SW 1271 (cell line): ENCODE measurements at regions not wholly inside any gene's neighbourhood (a gene's known extent, or its start where the extent isn't known, plus 50 kb on each side); places are given as distances from the start of the nearest gene placed in this dataset.
"Not testable (repeated sequence)": the region's sequence is repeated elsewhere in the genome, so short reads cannot be mapped to it uniquely, and the experiment has no call there.

Source experiments
- DNase-seq, 2 experiments: peaks; one replicate each; lab custom pipeline; 2025; lab: John Stamatoyannopoulos, UW

DNA sequence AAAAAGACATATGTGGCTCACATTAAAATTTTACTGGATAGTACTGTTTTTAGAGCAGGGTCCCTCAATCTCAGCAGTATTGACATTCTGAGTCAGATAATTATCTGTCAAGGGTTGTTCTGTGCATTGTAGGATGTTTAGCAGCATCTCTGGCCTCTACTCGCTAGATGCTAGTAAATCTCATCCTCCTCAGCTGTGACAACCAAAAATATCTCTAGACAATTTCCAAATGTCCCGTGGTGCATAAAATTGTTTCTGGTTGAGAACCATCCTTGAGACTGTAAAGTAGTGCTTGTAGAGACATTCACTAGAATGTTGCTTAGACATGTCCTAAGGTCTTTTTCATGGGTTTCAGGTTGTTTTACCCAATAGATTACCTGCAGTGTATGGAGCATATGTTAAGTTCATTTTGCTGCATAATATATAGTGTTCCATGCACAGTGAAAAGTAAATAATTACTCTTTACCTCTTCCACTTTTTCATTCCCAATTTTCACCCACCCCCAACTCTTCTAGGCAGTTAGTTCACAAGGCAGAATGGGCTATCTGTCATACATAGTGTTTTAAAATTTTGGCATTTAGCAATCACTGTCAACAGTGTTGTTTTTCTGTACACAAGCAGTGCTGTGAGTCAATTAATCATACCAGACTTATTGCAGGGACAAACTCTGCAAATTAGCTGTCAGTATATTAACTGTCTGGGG lies 200.2 kb upstream of the SLC38A2 start:
- DNase-seq: no peak

DNA sequence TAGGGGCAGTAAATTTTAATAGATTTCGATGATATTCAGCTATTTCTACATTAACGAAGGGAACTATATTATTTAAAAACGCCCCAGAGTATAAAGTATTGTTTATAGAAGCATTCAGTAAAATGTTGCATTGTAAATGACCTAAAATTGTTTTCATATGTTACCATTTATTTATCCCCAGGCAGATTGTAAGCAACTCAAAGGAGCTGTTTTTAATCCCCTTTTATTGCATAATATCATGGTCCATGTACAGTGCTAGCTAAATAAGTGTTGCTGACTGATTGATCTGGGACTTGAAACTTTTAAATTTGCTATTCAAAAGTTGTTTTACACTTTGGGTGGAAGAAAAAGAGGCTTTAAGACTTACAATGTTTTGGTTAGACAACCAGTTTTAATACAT lies 199.0 kb upstream of the SLC38A2 start:
- no peak for DNase-seq

DNA sequence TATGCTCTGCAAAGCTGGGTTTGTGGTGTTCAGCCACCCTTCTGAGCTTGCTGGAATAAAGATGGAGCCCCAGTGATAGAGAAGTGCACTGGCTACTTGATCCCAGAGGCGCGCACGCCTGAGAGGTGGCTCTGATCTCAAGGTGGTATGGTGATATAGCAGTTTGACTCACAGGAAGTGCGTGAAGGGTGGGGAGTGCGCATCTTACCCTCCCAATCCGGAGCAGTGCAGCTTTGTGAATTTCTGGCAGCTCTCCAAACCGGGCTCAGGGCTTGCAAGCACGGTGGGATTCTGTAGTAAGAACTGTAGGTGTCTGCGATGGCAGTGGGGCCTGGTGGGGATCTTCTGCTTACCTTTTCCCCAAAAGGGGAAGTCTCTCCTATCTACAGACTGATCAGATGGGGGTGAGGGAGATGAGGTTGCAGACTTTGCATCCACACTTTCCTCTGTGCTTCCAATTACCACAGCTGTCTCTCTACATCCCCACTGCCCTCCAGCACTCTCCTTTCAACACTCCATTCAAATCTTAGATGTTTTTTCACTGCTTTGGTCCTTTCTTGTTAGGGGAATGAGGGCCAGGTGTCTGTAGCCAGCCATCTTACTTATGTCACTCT lies 197.4 kb upstream of the SLC38A2 start:
- DNase-seq: no peak

DNA sequence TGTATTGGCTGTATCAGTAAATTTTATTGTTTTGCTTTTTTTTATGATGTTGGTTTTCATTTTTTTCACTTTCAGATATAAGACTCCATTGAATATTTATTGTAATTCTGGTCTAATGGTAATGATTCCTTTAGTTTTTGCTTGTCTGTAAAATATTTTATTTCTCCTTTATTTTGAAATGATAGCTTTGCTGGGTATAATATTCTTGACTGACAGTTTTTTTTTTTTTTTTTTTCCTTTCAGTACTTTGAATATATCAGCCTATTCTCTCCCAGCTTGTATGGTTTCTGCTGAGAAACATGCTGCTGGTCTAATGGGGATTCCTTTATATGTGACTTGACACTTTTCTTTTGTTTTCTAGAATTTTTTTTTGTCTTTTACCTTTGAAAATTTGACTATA lies 195.1 kb upstream of the SLC38A2 start:
- no peak for DNase-seq

DNA sequence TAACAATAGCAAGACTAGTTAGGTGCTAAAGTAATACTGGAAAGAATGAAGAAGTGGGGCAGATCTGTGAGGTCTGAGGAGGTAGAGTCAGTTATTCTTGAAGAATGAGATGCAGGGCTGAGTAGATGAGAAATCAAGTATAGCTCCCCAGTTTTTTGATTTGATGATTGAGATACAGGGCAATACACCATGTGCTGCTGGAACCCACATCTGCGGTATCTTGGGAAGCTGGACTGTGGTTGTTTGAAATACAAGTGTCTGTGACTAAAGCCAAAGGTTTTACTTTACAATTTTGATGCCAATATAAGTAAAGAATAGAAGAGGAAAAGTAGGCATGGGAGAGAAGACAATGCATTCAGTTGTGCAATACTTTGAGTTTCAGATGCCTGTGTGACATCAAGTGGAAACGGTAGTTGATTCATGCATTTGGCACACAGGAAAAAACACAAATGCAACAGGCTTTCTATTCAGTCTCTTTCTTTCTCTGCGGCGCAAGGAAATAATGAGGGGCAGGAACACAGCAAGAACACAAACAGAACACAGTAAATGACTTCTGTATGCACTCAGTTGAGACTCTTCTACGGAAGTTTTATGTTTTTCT lies 190.2 kb upstream of the SLC38A2 start:
- peak; percentile 75 to 94 for DNase-seq

DNA sequence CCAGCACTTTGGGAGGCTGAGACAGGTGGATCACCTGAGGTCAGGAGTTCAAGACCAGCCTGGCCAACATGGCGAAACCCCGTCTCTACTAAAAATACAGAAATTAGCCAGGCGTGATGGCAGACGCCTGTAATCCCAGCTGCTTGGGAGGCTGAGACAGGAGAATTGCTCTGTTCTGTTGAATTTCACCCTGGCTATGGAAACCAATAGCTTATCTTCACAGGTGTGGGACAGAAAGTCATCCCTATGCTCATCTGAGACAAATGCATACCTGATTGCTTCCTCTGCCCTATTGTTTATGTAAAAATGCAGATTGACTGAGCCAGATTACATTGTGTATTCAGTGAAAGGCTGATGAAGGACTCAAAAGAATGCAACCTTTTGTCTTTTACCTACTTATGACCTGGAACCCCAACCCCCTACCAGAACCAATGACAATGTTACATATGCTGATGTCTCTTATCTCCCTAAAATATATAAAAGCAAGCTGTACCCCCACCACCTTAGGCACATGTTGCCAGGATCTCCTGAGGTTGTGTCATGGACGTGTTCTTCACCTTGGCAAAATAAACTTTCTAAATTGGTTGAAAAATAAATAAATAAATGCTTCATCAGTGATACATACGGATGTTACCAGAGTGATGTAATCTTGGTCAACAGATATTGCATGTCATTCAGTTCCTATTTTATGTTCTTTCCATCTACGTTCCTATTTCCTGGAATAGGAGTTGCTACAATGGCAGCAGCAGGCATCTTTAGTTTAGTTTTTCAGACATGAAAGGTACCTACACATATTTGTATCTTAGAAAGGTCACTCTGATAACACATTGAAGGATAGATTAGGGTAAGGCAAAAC lies 189.4 kb upstream of the SLC38A2 start:
- DNase-seq: not testable (repeated sequence)

DNA sequence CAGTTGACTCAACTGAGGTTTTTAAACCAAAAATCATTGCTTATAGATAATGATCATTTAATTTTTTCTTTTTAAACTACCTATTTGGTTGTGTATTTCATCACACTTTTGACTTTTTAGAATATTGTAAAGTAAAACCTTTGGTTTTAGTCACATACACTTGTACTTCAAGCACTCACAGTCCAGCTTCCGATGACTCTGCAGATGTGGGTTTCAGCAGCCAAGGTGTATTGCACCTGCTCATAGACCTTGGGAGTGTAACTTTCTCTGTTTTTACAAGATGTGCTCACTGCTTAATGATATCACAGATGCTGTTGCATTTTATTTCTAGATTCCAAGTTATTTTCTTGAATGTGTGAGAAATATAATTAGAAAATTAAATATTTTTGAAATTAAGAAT lies 188.3 kb upstream of the SLC38A2 start:
- DNase-seq: no peak

DNA sequence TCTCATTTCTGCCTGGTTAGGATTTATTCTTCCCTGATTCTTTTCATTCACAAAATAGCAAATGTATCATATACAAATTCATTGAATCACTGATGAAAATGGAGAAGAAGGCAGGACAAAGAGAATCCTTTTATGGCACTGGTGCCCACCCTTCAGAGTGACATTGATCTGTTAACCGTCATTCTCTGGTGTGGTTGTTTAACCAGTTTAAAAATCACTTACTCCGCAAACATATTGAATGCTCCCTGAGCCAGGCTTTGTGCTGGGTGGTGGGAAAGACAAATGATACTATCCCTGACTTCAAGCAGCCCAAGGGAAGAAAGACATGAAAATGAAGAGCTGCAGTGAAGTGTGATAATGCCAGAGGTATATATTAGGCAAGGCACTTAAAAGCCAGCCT lies 187.5 kb upstream of the SLC38A2 start:
- no peak for DNase-seq

DNA sequence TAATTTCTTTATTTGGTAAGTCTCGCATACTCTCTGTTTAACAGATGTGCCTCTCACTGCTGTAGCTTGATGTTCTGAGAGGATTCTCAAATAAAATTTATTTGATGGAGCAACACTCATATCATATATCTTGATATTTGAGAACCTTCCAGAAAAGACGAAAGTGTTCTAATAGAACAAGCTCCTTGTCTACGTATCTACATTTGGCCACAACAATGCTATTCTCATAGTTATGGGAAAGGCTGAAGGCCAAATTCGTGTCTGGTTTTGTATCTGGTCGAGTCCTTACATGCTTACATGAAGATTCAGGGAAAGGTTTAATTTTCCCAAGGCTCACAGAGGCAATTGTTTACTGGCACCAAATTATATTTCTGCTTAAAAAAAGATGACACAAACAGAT lies 186.7 kb upstream of the SLC38A2 start:
- no peak for DNase-seq

DNA sequence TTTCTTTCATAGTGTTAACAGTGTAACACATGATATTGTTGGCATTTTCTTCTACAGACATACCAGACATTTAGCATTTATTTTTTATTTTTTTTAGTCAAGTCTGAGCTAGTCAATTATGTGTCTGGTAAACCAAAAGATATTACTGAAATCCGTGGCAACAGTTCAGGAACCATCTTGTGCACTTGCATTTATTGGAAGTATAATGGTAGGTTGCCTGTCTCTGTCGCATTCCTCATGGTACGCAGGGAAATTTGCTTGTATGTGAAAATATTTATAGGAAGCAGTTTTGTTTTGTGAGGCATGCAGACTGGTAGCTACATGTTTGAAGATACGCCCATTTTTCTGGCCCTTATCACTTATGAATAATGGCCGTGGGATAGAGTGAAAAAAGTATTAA lies 186.1 kb upstream of the SLC38A2 start:
- no peak for DNase-seq

DNA sequence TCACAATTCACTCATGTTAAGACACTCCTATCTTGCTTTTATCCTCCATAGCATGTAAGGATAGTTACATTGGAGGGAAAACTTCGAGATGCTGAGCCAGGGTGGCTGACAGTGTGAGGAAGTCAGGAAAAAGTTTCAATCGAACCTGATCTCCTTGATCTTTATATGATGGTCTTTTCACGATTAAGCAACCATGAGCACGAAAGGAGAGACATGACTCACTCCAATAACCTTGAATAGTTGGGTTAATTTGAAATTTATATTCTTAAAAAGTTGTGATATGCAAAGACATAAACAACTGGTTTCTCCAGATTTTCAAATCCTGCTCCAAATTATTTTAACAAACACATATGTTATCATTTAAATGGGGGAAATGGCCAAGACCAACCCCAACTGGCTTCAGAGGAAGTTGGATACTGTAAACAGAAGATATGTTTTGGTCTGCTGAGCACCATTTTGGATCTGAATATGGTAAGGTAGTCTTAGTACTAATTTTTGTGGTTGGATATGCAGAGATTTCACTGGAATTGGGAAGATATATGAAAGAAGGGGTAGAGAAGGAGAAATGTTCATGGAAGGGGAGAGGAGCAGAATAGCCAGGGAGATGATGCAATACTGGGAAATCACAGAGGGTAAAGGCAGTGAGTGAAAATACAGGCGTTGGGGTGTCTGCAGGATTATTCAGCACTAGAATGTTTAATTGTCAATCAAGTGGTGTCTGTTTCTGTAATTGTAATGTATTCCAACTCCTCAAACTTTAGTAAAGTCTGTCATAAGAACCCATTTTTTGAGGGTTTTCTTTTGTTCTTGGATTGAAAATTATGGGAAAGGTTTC lies 185.2 kb upstream of the SLC38A2 start:
- no peak for DNase-seq

DNA sequence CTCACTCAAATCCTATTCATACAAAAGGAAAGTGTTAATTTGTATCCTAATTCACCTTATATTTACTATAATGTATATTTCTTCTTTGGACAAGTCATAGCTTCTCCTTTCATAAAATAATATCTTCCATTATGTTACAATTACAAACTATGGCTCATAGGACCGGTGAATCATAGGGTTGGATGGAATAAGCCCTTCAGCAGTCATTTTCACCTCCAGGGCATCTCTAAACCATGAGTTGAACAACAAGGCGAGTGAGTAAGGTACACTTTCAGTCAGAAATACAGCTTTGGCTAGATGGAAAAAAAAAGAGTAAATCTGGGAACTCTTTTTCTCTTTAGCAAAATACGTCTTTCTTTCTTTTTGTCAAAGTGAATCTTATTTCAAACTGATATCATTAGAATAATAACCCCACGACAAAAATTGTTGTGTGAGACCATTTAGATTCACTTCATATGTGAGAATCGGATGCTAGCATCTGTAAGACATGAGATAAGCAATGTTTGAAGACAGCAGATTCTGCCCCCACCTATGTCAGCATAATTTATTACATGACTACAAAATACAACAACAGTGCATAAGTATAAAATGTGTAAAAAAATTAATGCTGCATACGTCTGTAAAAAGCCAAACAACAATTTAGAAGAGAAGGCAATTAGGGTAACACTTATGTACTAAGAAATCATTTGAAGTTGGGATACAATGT lies 184.4 kb upstream of the SLC38A2 start:
- peak; percentile 18 to 77 for DNase-seq

DNA sequence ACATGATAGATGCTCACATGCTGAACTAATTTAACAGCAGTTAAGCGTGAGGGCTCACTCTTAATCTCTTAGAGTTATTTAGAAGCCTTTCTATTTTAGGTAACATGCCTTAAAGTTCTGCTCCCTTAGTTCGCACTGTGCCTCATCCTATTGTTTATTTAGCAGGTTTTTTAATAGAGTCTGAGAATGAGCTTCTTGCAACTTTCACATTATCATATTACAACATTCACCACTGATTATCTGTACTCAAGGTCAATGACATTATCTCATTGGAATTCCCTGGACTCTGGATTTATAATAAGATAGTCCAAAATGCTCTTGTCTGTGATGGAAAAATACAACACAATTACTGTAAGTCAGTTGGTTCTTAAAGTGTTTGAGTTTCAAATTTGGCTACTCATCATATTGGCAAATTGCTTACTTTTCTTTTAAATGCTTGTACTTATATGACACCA lies 183.6 kb upstream of the SLC38A2 start:
- peak; percentile 86 to 99 for DNase-seq

DNA sequence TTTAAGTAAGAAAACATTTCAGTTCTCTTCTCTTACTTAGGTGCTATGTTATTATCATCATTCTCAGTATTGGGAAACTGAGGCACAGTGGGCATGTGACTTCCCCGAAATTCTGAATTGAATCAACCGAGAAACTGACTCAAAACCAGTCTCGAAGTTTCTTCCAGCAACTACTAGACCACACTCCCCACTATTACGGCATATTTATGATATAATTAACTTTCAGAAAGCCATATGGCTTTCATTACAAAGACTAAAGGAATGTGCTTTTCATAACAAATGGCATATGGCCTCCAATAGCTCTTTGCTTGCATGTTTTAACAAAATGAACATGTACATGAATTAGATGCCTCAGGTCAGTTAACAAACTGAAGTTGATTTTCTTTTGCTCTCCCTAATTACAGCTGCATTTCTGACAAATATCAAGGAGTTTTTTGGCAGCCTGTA lies 182.9 kb upstream of the SLC38A2 start:
- peak; percentile 37 to 74 for DNase-seq

DNA sequence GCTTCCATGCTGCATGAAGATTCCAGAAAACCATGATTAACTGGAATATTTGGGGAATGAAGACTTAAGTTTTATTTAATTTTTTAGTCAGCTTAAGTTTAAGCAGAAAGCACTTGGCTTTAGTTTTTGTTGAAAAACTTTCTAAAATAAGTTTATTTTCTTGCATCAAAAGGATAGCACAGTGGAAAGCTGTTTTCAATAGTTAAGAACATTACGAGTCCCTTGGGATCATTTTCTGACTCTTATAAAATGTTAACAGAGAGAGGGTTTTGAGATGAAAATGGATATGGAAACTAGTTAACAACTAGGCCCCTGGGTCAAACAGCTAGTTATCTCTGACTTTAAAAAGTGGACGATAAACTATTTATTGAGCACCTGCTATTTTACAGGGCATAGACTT lies 181.9 kb upstream of the SLC38A2 start:
- no peak for DNase-seq

DNA sequence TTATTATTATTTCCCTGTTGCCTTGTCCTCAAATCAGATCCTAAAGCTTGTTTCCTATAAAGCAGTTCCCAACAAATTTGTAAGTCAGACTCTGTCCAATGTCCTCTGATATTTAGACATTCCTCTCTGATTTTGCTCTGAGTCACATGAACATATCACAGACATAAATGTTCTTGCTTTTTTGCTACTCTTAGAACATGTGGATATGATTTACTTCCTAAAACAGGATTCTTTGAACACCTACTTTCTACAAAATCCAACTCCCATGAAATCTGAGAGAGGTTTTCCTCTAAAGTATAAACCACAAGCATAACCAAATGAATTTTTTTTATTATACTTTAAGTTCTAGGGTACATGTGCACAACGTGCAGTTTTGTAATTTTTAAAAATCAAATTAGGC lies 181.3 kb upstream of the SLC38A2 start:
- no peak for DNase-seq

DNA sequence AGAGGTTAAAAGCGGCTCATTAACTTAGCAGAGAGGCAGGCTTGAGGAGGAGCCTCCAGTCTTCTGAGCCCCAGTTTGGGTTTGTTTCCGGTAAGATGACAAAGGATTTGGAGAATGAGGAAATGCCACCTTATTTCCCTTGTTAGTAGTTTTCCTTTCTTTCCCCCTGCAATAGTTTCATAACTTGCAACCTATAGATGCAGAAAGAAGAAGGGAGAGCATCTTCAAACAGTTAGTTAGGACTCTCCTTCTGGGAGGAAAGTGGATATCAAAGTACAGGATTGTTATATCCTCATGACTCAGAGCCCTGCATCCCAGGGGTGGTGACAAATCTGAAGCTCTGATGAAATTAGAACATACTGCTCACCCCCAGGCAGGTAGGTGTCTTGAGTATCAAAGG lies 180.7 kb upstream of the SLC38A2 start:
- DNase-seq: peak; percentile 47 to 74

DNA sequence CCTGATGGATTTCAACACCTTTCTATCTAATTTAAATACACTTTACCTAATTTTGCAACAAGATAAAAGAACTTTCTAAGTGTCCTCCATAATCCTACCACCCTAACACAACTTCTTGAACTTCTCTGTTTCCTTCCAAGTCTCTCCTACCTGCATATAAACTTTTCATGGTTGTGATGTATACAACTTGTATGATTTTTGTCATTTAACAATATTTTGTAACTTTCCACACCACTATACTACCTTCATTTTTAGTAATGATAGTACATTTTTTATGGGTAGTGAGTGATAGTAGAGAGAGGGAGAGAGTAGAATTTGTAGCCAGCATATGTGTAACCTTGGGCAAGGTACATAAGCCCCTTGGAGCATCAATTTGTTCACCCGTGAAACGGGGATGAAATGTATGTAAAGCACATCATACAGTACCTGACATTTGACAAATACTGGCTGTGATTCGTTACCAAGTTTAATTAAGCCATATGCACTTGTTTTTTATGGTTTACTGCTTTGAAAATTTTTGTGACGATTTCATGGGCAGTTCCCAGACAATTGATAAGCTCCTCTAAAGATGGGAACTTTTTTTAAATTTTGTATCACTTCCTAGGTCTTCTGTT lies 177.8 kb upstream of the SLC38A2 start:
- DNase-seq: no peak

DNA sequence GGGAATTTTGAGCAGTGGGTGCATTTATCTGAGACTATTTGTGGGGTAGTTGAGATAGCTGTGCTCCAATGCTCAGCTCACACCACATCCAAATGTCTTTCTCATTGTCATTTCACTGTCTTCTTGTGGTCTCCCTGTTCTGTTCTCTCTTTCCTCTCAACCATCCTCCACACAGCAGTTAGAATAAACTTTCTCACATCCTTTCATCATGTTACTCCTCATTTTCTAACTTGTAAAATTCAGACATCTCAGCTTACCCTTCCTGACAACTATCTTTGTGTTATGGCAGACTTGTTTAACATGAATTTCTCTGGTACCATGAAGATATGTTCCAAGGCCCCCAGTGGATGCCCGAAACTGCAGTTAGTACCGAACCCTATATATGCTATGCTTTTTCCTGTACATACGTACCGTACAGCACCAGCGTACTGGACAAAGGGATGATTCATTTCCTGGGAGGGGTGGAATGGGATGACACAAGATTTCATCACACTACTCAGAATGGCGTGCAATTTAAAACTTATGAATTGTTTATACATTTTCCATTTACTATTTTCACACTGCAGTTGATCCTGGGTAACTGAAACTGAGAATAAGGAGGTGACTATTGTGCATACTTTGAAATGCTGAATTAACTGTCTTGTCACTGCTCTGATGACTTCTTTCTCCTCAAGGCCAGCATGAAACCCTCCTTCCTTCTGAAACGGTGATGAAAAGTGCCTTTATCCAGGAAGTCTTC lies 177.1 kb upstream of the SLC38A2 start:
- peak; percentile 64 to 91 for DNase-seq

DNA sequence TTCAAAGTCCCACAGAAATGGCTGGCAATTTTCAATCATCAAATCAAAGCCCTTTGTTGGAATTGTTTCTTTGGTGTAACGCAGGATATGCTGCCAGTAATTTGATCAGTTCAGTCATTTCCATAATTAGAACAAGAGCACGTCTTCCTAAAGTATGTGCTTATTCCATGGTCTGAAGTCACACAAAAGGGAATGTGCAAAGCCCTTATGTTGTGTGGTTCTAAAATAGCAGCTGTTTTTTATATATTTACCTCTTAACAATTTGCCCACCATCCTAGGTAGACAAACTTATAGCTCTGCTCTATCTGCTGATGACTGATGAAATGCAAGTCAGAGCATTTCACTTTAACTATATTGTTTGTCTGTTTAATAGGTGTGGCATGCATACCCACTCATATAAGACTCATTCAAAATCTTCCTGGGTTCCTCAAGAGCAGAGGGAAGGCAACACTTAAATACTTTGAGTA lies 176.1 kb upstream of the SLC38A2 start:
- DNase-seq: peak in 1 of 2 experiments; percentile 24
